Body of pancreas (tissue), 4 donors: ENCODE measurements at regions not wholly inside any gene's neighbourhood (a gene's known extent, or its start where the extent isn't known, plus 50 kb on each side); places are given as distances from the start of the nearest gene placed in this dataset.

Source experiments
- ATAC-seq: fragments of 150-250 bp; one replicate; pipeline ENCODE4 v1.9.1; 2016
- DNase-seq, 4 donors: peaks; one replicate each; pipeline ENCODE4 v3.0.0-alpha.2; 2019
- H3K27ac ChIP-seq, 4 donors: fragments of 200-600 bp; sonication (generic); 1 replicate in 3 of 4; 2 replicates in 1 of 4; pipeline versions ENCODE4 v1.5.1 to v1.6.1; 2016 to 2019; ENCODE audit warnings: mild to moderate bottlenecking in 1 of 4, mixed read lengths in 1 of 4, moderate library complexity in 1 of 4
- H3K27me3 ChIP-seq, 2 donors: fragments of 200-600 bp; sonication (generic); one replicate each; pipeline ENCODE4 v1.6.0; 2016; ENCODE audit warnings: mild to moderate bottlenecking in 1 of 2
- H3K36me3 ChIP-seq, 2 donors: fragments of 200-600 bp; sonication (generic); replicated peaks in 1 of 2; 2 replicates each; pipeline ENCODE4 v1.5.1; 2016; ENCODE audit warnings: low read depth in 2 of 2; ENCODE audit not compliant: insufficient read depth in 1 of 2
- H3K4me1 ChIP-seq: fragments of 200-600 bp; sonication (generic); one replicate; pipeline ENCODE4 v1.6.0; 2016
- H3K4me3 ChIP-seq, 2 donors: fragments of 200-600 bp; sonication (generic); 1 replicate in 1 of 2; 2 replicates in 1 of 2; pipeline ENCODE4 v1.5.1; 2016 to 2019
- H3K9me3 ChIP-seq, 3 donors: fragments of 200-600 bp; sonication (generic); 1 replicate in 2 of 3; 2 replicates in 1 of 3; pipeline ENCODE4 v1.5.1; 2016
- POLR2A ChIP-seq, 3 donors: fragments of 450-650 bp; IDR thresholded peaks; one replicate each; pipeline ENCODE4 v1.6.1; 2016; ENCODE audit warnings: antibody characterized with exemption in 3 of 3, mild to moderate bottlenecking in 2 of 3
- WGBS, 2 donors: methylation state at CpG; one replicate each; pipeline ENCODE4 v1.1.5; 2017; 5-methylcytosine and 5-hydroxymethylcytosine counted together
- intact Hi-C: fragments of 100-400 bp; cut with DNase I; formaldehyde crosslinking; loops from one replicate; pipeline ENCODE4 v1.15.1; 2023
- TF ChIP-seq, protein P1 (sequence below), 7 experiments: fragments of 450-650 bp in 4 of 7; fragments of 200-600 bp in 3 of 7; sonication (generic) in 3 of 7; IDR thresholded peaks; one replicate each; pipeline ENCODE4 v1.5.1; 2016 to 2019; ENCODE audit warnings: antibody characterized with exemption in 7 of 7

- no peaks in the 10 kb centered on the region for H3K9me3 ChIP-seq
- peaks cover 14% of the 10 kb centered on the region for H3K4me1 ChIP-seq
- 42 to 50% methylated on average over 3 of the region's 3 CpGs for WGBS, 2 donors
- H3K4me3 ChIP-seq: no peak overlapping the region
- DNase-seq: no peak
- no peak overlapping the region for H3K27ac ChIP-seq
- TF ChIP-seq, protein P1, sequence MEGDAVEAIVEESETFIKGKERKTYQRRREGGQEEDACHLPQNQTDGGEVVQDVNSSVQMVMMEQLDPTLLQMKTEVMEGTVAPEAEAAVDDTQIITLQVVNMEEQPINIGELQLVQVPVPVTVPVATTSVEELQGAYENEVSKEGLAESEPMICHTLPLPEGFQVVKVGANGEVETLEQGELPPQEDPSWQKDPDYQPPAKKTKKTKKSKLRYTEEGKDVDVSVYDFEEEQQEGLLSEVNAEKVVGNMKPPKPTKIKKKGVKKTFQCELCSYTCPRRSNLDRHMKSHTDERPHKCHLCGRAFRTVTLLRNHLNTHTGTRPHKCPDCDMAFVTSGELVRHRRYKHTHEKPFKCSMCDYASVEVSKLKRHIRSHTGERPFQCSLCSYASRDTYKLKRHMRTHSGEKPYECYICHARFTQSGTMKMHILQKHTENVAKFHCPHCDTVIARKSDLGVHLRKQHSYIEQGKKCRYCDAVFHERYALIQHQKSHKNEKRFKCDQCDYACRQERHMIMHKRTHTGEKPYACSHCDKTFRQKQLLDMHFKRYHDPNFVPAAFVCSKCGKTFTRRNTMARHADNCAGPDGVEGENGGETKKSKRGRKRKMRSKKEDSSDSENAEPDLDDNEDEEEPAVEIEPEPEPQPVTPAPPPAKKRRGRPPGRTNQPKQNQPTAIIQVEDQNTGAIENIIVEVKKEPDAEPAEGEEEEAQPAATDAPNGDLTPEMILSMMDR (IDR thresholded peaks at IDR 0.05): no peak
- no peak for TF ChIP-seq POLR2A (IDR thresholded peaks at IDR 0.05)
- intact Hi-C loops: no loop called here
- H3K27me3 ChIP-seq: no peaks in the 10 kb centered on the region
- ATAC-seq: no peak
- no peaks in the 10 kb centered on the region for H3K36me3 ChIP-seq
Measured at GRCh38 chr9:73037613-73038012, 84.8 kb upstream of the ALDH1A1 start.

DNA sequence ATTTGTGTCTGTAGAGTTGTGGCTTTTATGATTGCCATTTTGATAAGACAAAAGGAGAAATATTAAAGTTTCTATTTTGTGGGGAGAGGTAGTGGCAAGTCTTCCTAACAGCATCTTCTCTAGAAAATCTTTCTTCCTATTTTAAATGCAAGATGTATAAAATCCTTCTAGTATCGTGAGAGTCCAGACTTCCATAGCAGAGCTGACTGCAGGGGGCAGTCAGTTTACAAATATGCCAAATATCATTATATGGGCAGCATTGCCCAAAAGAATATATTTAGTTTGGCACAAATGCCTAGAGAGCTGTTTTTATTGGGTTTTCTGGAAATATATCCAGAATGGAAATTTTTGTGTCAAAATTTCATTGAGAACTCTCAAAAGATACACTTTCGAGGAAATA, 82.1 kb upstream of the ALDH1A1 start:
- no peaks in the 10 kb centered on the region for H3K9me3 ChIP-seq
- H3K4me1 ChIP-seq: peaks cover 14% of the 10 kb centered on the region
- intact Hi-C loops: no loop called here
- ATAC-seq (no peak), DNase-seq (no peak)
- no peak for TF ChIP-seq POLR2A (IDR thresholded peaks at IDR 0.05)
- whole genome bisulfite sequencing, 2 donors: 91 to 92% methylated on average over 2 of the region's 2 CpGs
- H3K27me3 ChIP-seq: no peaks in the 10 kb centered on the region
- H3K27ac ChIP-seq: no peak overlapping the region
- H3K36me3 ChIP-seq: no peaks in the 10 kb centered on the region
- no peak overlapping the region for H3K4me3 ChIP-seq

DNA sequence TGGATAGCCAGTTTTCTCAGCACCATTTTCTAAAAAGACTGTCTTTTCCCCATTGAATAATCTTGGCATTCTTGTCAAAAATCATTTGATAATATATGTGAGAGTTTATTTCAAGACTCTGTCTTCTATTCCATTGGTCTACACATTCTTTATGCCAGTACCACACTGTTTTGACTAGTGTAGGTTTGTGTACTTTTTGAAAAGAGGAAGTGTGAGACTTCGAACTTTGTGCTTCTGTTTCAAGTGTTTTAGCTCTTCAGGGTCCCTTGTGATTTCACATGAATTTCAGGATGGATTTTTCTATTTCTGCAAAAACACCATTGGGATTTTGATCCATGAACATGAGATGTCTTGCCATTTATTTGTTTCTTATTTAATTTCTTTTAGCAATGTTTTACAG, 78.5 kb upstream of the ALDH1A1 start:
- no peak for DNase-seq
- WGBS, 2 donors: 83% methylated on average over 1 of the region's 1 CpG
- Histone ChIP-seq H3K36me3 (no peaks in the 10 kb centered on the region), H3K27me3 (no peaks in the 10 kb centered on the region), H3K27ac (no peak overlapping the region), H3K4me1 (no peaks in the 10 kb centered on the region), H3K4me3 (no peak overlapping the region), H3K9me3 (no peaks in the 10 kb centered on the region)
- ATAC-seq: no peak
- TF ChIP-seq, protein P1 (IDR thresholded peaks at IDR 0.05): no peak
- TF ChIP-seq POLR2A (IDR thresholded peaks at IDR 0.05): no peak
- intact Hi-C loops: no loop called here

DNA sequence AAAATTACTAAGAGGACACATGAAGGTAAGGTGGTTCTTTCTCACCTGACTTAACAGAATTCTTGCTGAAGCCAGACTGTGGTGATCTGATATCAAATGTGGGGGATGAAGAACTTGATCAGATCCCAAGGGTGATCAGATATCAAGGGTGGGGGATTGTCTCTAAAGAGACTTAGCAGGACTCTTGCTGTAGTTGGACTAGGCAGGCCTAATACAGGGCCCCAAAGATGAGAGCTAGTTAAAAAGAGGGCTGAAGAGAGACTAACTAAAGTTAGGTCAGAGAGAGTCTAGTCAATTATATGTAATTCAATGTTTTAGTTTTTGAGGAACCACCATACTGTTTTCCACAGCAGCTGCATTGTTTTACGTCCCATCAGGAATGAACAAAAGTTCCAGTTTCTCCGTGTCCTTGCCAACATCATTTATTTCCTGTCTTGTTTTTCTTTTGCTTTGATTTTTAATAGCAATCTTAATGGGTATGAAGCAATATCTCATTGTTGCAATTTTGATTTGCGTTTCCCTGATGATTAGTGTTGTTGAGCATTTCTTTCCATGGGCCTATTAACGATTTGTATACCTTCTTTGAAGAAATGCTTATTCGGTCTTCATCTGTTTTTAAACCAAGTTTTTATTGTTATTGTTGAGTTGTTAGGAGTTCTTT, 77.6 kb upstream of the ALDH1A1 start:
- Histone ChIP-seq H3K27me3 (no peaks in the 10 kb centered on the region), H3K9me3 (no peaks in the 10 kb centered on the region), H3K36me3 (no peaks in the 10 kb centered on the region), H3K27ac (no peak overlapping the region), H3K4me3 (no peak overlapping the region), H3K4me1 (no peaks in the 10 kb centered on the region)
- 75 to 88% methylated on average over 5 of the region's 5 CpGs for WGBS, 2 donors
- TF ChIP-seq, protein P1 (IDR thresholded peaks at IDR 0.05): no peak
- no peak for TF ChIP-seq POLR2A (IDR thresholded peaks at IDR 0.05)
- DNase-seq (no peak), ATAC-seq (no peak)
- intact Hi-C loops: no loop called here

- ATAC-seq (no peak), DNase-seq (no peak)
- H3K27ac ChIP-seq: no peak overlapping the region
- H3K4me1 ChIP-seq: no peaks in the 10 kb centered on the region
- H3K9me3 ChIP-seq: no peaks in the 10 kb centered on the region
- no peaks in the 10 kb centered on the region for H3K27me3 ChIP-seq
- no peak overlapping the region for H3K4me3 ChIP-seq
- no peak for TF ChIP-seq POLR2A (IDR thresholded peaks at IDR 0.05)
- TF ChIP-seq, protein P1 (IDR thresholded peaks at IDR 0.05): no peak
- no peaks in the 10 kb centered on the region for H3K36me3 ChIP-seq
- intact Hi-C loops: no loop called here
Measured at GRCh38 chr9:73029346-73029745, 76.5 kb upstream of the ALDH1A1 start.
